Cardiac fibroblast (primary cell): ENCODE measurements at regions not wholly inside any gene's neighbourhood (a gene's known extent, or its start where the extent isn't known, plus 50 kb on each side); places are given as distances from the start of the nearest gene placed in this dataset.
A peak's percentile ranks its signal among the peaks of the same experiment; 100 is the strongest.
"Not testable (repeated sequence)": the region's sequence is repeated elsewhere in the genome, so short reads cannot be mapped to it uniquely, and the experiment has no call there.

ENCODE experiments used
- DNase-seq, 2 donors: peaks; one replicate each; pipeline versions ENCODE4 v3.0.0 to v3.0.0-alpha.2; 2010; ENCODE audit warnings: low read depth in 2 of 2
- H3K4me3 ChIP-seq, 2 donors: replicated peaks in 1 of 2; 1 replicate in 1 of 2; 2 replicates in 1 of 2; pipeline ENCODE4 v1.5.1; 2011; ENCODE audit warnings: low read depth in 2 of 2, low read length in 2 of 2, mild to moderate bottlenecking in 2 of 2, moderate library complexity in 1 of 2
- CTCF ChIP-seq: IDR thresholded peaks from one replicate; pipeline ENCODE4 v1.5.1; 2011; ENCODE audit warnings: low read depth, mild to moderate bottlenecking, low read length, inconsistent platforms

GRCh38 chr21:21858502-21859334, 860.5 kb downstream of the NCAM2 start:
- H3K4me3 ChIP-seq: no peak overlapping the region
- DNase-seq: no peak
- TF ChIP-seq CTCF: no peak

- DNase-seq: peak; percentile 5 to 11
- H3K4me3 ChIP-seq: no peak overlapping the region
- no peak for TF ChIP-seq CTCF
Observed at GRCh38 chr21:21860888-21861287, 862.7 kb downstream of the NCAM2 start.

- no peak for TF ChIP-seq CTCF
- no peak overlapping the region for H3K4me3 ChIP-seq
- DNase-seq: no peak
Observed at GRCh38 chr21:21864321-21864840, 866.2 kb downstream of the NCAM2 start.

GRCh38 chr21:21897275-21897883, 899.2 kb downstream of the NCAM2 start:
- no peak for TF ChIP-seq CTCF
- H3K4me3 ChIP-seq: no peak overlapping the region
- DNase-seq: peak in 1 of 2 donors; percentile 3

GRCh38 chr21:21898801-21899200, 900.6 kb downstream of the NCAM2 start:
- no peak for TF ChIP-seq CTCF
- no peak for DNase-seq
- no peak overlapping the region for H3K4me3 ChIP-seq

GRCh38 chr21:21902416-21902815, 904.2 kb downstream of the NCAM2 start:
- DNase-seq, H3K4me3 ChIP-seq: not testable (repeated sequence)

GRCh38 chr21:21907271-21907670, 909.1 kb downstream of the NCAM2 start:
- no peak for TF ChIP-seq CTCF
- no peak for DNase-seq
- H3K4me3 ChIP-seq: no peak overlapping the region
